GM18868 (cell line): ENCODE measurements at regions not wholly inside any gene's neighbourhood (a gene's known extent, or its start where the extent isn't known, plus 50 kb on each side); places are given as distances from the start of the nearest gene placed in this dataset.

ENCODE experiments used
- ATAC-seq: cut with Tn5 transposase; IDR thresholded peaks from one replicate; pipeline ENCODE4 v1.9.1; 2021; ENCODE audit warnings: mild to moderate bottlenecking, moderate library complexity; ENCODE audit not compliant: unreplicated experiment

- ATAC-seq, result no peak
These were observed 281.1 kb upstream of the GRIP1 start for GRCh38 chr12:66960006-66960405.

GRCh38 chr12:66960704-66961690 lies 282.1 kb upstream of the GRIP1 start:
- ATAC-seq, result no peak

GRCh38 chr12:66962290-66962689 lies 283.4 kb upstream of the GRIP1 start:
- no peak for ATAC-seq

GRCh38 chr12:66963901-66964300 lies 285.0 kb upstream of the GRIP1 start:
- ATAC-seq, result no peak

- no peak for ATAC-seq
These were observed 285.8 kb upstream of the GRIP1 start for GRCh38 chr12:66964629-66965028.

- no peak for ATAC-seq
These were observed 286.7 kb upstream of the GRIP1 start for GRCh38 chr12:66965621-66966020.

- ATAC-seq, result no peak
These were observed 292.9 kb upstream of the GRIP1 start for GRCh38 chr12:66971816-66972215.

GRCh38 chr12:66976526-66976925 lies 292.6 kb upstream of the CAND1 start:
- no peak for ATAC-seq

GRCh38 chr12:66978802-66979201 lies 290.4 kb upstream of the CAND1 start:
- no peak for ATAC-seq

GRCh38 chr12:66979251-66979650 lies 289.9 kb upstream of the CAND1 start:
- ATAC-seq, result no peak

- no peak for ATAC-seq
These were observed 285.1 kb upstream of the CAND1 start for GRCh38 chr12:66984077-66984476.

GRCh38 chr12:66984962-66985361 lies 284.2 kb upstream of the CAND1 start:
- no peak for ATAC-seq

GRCh38 chr12:66999141-66999540 lies 270.0 kb upstream of the CAND1 start:
- no peak for ATAC-seq

GRCh38 chr12:67001251-67001650 lies 267.9 kb upstream of the CAND1 start:
- ATAC-seq, result no peak

GRCh38 chr12:67002720-67003119 lies 266.4 kb upstream of the CAND1 start:
- ATAC-seq, result no peak

- ATAC-seq, result no peak
These were observed 262.5 kb upstream of the CAND1 start for GRCh38 chr12:67006610-67007009.

- ATAC-seq, result no peak
These were observed 254.5 kb upstream of the CAND1 start for GRCh38 chr12:67014642-67015041.

- ATAC-seq, result no peak
These were observed 251.1 kb upstream of the CAND1 start for GRCh38 chr12:67018105-67018504.

- ATAC-seq, result no peak
These were observed 250.1 kb upstream of the CAND1 start for GRCh38 chr12:67019070-67019469.

GRCh38 chr12:67025543-67026114 lies 243.5 kb upstream of the CAND1 start:
- ATAC-seq, result peak; percentile 96

- no peak for ATAC-seq
These were observed 242.5 kb upstream of the CAND1 start for GRCh38 chr12:67026487-67027246.

GRCh38 chr12:67028529-67028928 lies 240.6 kb upstream of the CAND1 start:
- no peak for ATAC-seq
